ENCODE measurements at regions not wholly inside any gene's neighbourhood (a gene's known extent, or its start where the extent isn't known, plus 50 kb on each side); places are given as distances from the start of the nearest gene placed in this dataset.

GRCh38 chr9:95592931-95593330, 76.2 kb upstream of the PTCH1 start:
- Histone ChIP-seq H3K79me1 (ENCODE audit: low read length) (no peaks in the 10 kb centered on the region), H3K56ac (ENCODE audit: low read length) (no peak overlapping the region), H4K5ac (ENCODE audit: low read length) (no peak overlapping the region), H3K23ac (ENCODE audit: low read length) (no peak overlapping the region), H3K9ac (ENCODE audit: low read length) (no peak overlapping the region), H2BK120ac (ENCODE audit: low read depth, low read length) (no peak overlapping the region), H3K4me1 (ENCODE audit: control insufficient read depth, low read depth, low read length) (no peaks in the 10 kb centered on the region), H3K27ac (ENCODE audit: low read depth, low read length) (no peak overlapping the region), H3K18ac (ENCODE audit: low read length) (no peak overlapping the region), H3K4me2 (ENCODE audit: low read length) (no peak overlapping the region), H3K79me2 (ENCODE audit: control insufficient read depth, insufficient read depth, low read length) (no peaks in the 10 kb centered on the region), H2BK15ac (replicated peaks; ENCODE audit: low read depth) (no peak overlapping the region), H3K36me3 (ENCODE audit: control insufficient read depth, insufficient read depth, low read length) (no peaks in the 10 kb centered on the region), H3K27me3 (ENCODE audit: insufficient read depth, low read length, poor library complexity) (no peaks in the 10 kb centered on the region), H3K4me3 (ENCODE audit: low read length) (no peak overlapping the region), H4K8ac (ENCODE audit: low read depth, low read length) (no peak overlapping the region), H2AK5ac (ENCODE audit: low read length) (no peak overlapping the region), H2BK5ac (ENCODE audit: low read length) (no peak overlapping the region), H3K4ac (ENCODE audit: low read depth, low read length) (no peak overlapping the region)
- WGBS (ENCODE audit: extremely low coverage, insufficient coverage, low lambda C conversion rate): no CpG with 5 or more reads among the region's 5 CpGs
- DNase-seq: no peak

GRCh38 chr9:95588724-95589588, 72.2 kb upstream of the PTCH1 start:
- Histone ChIP-seq H2BK120ac (ENCODE audit: low read depth, low read length) (no peak overlapping the region), H2BK5ac (ENCODE audit: low read length) (no peak overlapping the region), H3K27ac (ENCODE audit: low read depth, low read length) (no peak overlapping the region), H3K23ac (ENCODE audit: low read length) (no peak overlapping the region), H3K4me2 (ENCODE audit: low read length) (no peak overlapping the region), H3K56ac (ENCODE audit: low read length) (no peak overlapping the region), H3K79me1 (ENCODE audit: low read length) (no peaks in the 10 kb centered on the region), H3K18ac (ENCODE audit: low read length) (no peak overlapping the region), H3K4me3 (ENCODE audit: low read length) (no peak overlapping the region), H2BK15ac (replicated peaks; ENCODE audit: low read depth) (no peak overlapping the region), H2AK5ac (ENCODE audit: low read length) (no peak overlapping the region), H3K79me2 (ENCODE audit: control insufficient read depth, insufficient read depth, low read length) (no peaks in the 10 kb centered on the region), H3K36me3 (ENCODE audit: control insufficient read depth, insufficient read depth, low read length) (no peaks in the 10 kb centered on the region), H3K9ac (ENCODE audit: low read length) (no peak overlapping the region), H4K8ac (ENCODE audit: low read depth, low read length) (no peak overlapping the region), H4K5ac (ENCODE audit: low read length) (no peak overlapping the region), H3K4me1 (ENCODE audit: control insufficient read depth, low read depth, low read length) (no peaks in the 10 kb centered on the region), H3K4ac (ENCODE audit: low read depth, low read length) (no peak overlapping the region), H3K27me3 (ENCODE audit: insufficient read depth, low read length, poor library complexity) (no peaks in the 10 kb centered on the region)
- no CpG with 5 or more reads among the region's 9 CpGs for WGBS (ENCODE audit: extremely low coverage, insufficient coverage, low lambda C conversion rate)
- DNase-seq: no peak

GRCh38 chr9:95587021-95587964, 70.5 kb upstream of the PTCH1 start:
- DNase-seq: no peak
- Histone ChIP-seq H3K4me1 (ENCODE audit: control insufficient read depth, low read depth, low read length) (no peaks in the 10 kb centered on the region), H2BK5ac (ENCODE audit: low read length) (no peak overlapping the region), H3K36me3 (ENCODE audit: control insufficient read depth, insufficient read depth, low read length) (no peaks in the 10 kb centered on the region), H3K27ac (ENCODE audit: low read depth, low read length) (no peak overlapping the region), H3K4me3 (ENCODE audit: low read length) (no peak overlapping the region), H3K9ac (ENCODE audit: low read length) (no peak overlapping the region), H3K79me1 (ENCODE audit: low read length) (no peaks in the 10 kb centered on the region), H3K79me2 (ENCODE audit: control insufficient read depth, insufficient read depth, low read length) (no peaks in the 10 kb centered on the region), H3K4ac (ENCODE audit: low read depth, low read length) (no peak overlapping the region), H4K5ac (ENCODE audit: low read length) (no peak overlapping the region), H3K27me3 (ENCODE audit: insufficient read depth, low read length, poor library complexity) (no peaks in the 10 kb centered on the region), H2BK15ac (replicated peaks; ENCODE audit: low read depth) (no peak overlapping the region), H3K4me2 (ENCODE audit: low read length) (no peak overlapping the region), H3K56ac (ENCODE audit: low read length) (no peak overlapping the region), H2AK5ac (ENCODE audit: low read length) (no peak overlapping the region), H3K23ac (ENCODE audit: low read length) (no peak overlapping the region), H2BK120ac (ENCODE audit: low read depth, low read length) (no peak overlapping the region), H4K8ac (ENCODE audit: low read depth, low read length) (no peak overlapping the region), H3K18ac (ENCODE audit: low read length) (no peak overlapping the region)
- no CpG with 5 or more reads among the region's 10 CpGs for WGBS (ENCODE audit: extremely low coverage, insufficient coverage, low lambda C conversion rate)

GRCh38 chr9:95586326-95586725, 69.6 kb upstream of the PTCH1 start:
- no peak overlapping the region for H2BK5ac ChIP-seq (ENCODE audit: low read length)
- no peaks in the 10 kb centered on the region for H3K79me1 ChIP-seq (ENCODE audit: low read length)
- no peak overlapping the region for H3K4me2 ChIP-seq (ENCODE audit: low read length)
- H3K23ac ChIP-seq (ENCODE audit: low read length): no peak overlapping the region
- peaks cover 8% of the 10 kb centered on the region for H3K4me1 ChIP-seq (ENCODE audit: control insufficient read depth, low read depth, low read length)
- H3K4me3 ChIP-seq (ENCODE audit: low read length): no peak overlapping the region
- no peak for DNase-seq
- H3K4ac ChIP-seq (ENCODE audit: low read depth, low read length): no peak overlapping the region
- H3K56ac ChIP-seq (ENCODE audit: low read length): no peak overlapping the region
- H2AK5ac ChIP-seq (ENCODE audit: low read length): no peak overlapping the region
- H2BK15ac ChIP-seq (replicated peaks; ENCODE audit: low read depth): no peak overlapping the region
- no peaks in the 10 kb centered on the region for H3K79me2 ChIP-seq (ENCODE audit: control insufficient read depth, insufficient read depth, low read length)
- WGBS (ENCODE audit: extremely low coverage, insufficient coverage, low lambda C conversion rate): no CpG with 5 or more reads among the region's 8 CpGs
- H4K5ac ChIP-seq (ENCODE audit: low read length): no peak overlapping the region
- no peak overlapping the region for H3K27ac ChIP-seq (ENCODE audit: low read depth, low read length)
- no peak overlapping the region for H4K8ac ChIP-seq (ENCODE audit: low read depth, low read length)
- H3K36me3 ChIP-seq (ENCODE audit: control insufficient read depth, insufficient read depth, low read length): no peaks in the 10 kb centered on the region
- H2BK120ac ChIP-seq (ENCODE audit: low read depth, low read length): no peak overlapping the region
- no peak overlapping the region for H3K18ac ChIP-seq (ENCODE audit: low read length)
- no peak overlapping the region for H3K9ac ChIP-seq (ENCODE audit: low read length)
- no peaks in the 10 kb centered on the region for H3K27me3 ChIP-seq (ENCODE audit: insufficient read depth, low read length, poor library complexity)

GRCh38 chr9:95585824-95586223, 69.1 kb upstream of the PTCH1 start:
- no peak for DNase-seq
- Histone ChIP-seq H3K4me1 (ENCODE audit: control insufficient read depth, low read depth, low read length) (peaks cover 8% of the 10 kb centered on the region), H3K18ac (ENCODE audit: low read length) (no peak overlapping the region), H3K56ac (ENCODE audit: low read length) (no peak overlapping the region), H2BK5ac (ENCODE audit: low read length) (no peak overlapping the region), H2AK5ac (ENCODE audit: low read length) (no peak overlapping the region), H3K9ac (ENCODE audit: low read length) (no peak overlapping the region), H3K36me3 (ENCODE audit: control insufficient read depth, insufficient read depth, low read length) (no peaks in the 10 kb centered on the region), H3K4ac (ENCODE audit: low read depth, low read length) (no peak overlapping the region), H3K27me3 (ENCODE audit: insufficient read depth, low read length, poor library complexity) (no peaks in the 10 kb centered on the region), H3K4me3 (ENCODE audit: low read length) (no peak overlapping the region), H2BK120ac (ENCODE audit: low read depth, low read length) (no peak overlapping the region), H3K4me2 (ENCODE audit: low read length) (no peak overlapping the region), H4K5ac (ENCODE audit: low read length) (no peak overlapping the region), H4K8ac (ENCODE audit: low read depth, low read length) (no peak overlapping the region), H3K79me2 (ENCODE audit: control insufficient read depth, insufficient read depth, low read length) (no peaks in the 10 kb centered on the region), H3K23ac (ENCODE audit: low read length) (no peak overlapping the region), H3K79me1 (ENCODE audit: low read length) (no peaks in the 10 kb centered on the region), H3K27ac (ENCODE audit: low read depth, low read length) (no peak overlapping the region), H2BK15ac (replicated peaks; ENCODE audit: low read depth) (no peak overlapping the region)
- WGBS (ENCODE audit: extremely low coverage, insufficient coverage, low lambda C conversion rate): no CpG with 5 or more reads among the region's 11 CpGs
